OCI-LY7 (cell line): ENCODE measurements at regions not wholly inside any gene's neighbourhood (a gene's known extent, or its start where the extent isn't known, plus 50 kb on each side); places are given as distances from the start of the nearest gene placed in this dataset.

ENCODE experiments used
- BruUV-seq: library from RNA; stranded (reverse); fragments of 400-500 nt; replicated peaks from 2 replicates; lab custom pipeline; 2021; lab: Mats Ljungman, UMichigan
- CTCF ChIA-PET: fragments of 300-600 bp; sonication (Branson Sonifier 250); formaldehyde crosslinking; loops from one replicate; lab custom pipeline; 2022; ENCODE audit warnings: antibody characterized with exemption; ENCODE audit not compliant: unreplicated experiment; lab: Charles Lee
- POLR2A ChIA-PET: fragments of 300-600 bp; sonication (Branson Sonifier 250); formaldehyde crosslinking; loops from one replicate; lab custom pipeline; 2022; ENCODE audit warnings: antibody characterized with exemption; lab: Charles Lee
- DNase-seq: peaks from one replicate; pipeline ENCODE4 v3.0.0-alpha.2; 2015; ENCODE audit warnings: low spot score
- H2AFZ ChIP-seq: fragments of 200-600 bp; sonication (generic), shearing (Covaris generic); 2 replicates; pipeline ENCODE4 v1.6.1; 2014; ENCODE audit warnings: mild to moderate bottlenecking, antibody characterized with exemption, low read length, moderate library complexity
- H3K27ac ChIP-seq: fragments of 200-600 bp; sonication (generic); 2 replicates; pipeline ENCODE4 v1.5.1; 2014; ENCODE audit warnings: mixed run types, low read depth, mild to moderate bottlenecking, moderate library complexity, low read length, inconsistent platforms; ENCODE audit not compliant: poor library complexity, severe bottlenecking
- H3K36me3 ChIP-seq: fragments of 200-600 bp; sonication (generic); 2 replicates; pipeline ENCODE4 v1.6.1; 2014; ENCODE audit warnings: mild to moderate bottlenecking, antibody characterized with exemption, low read length, moderate library complexity, mixed read lengths; ENCODE audit not compliant: insufficient read depth
- H3K4me1 ChIP-seq: fragments of 200-600 bp; sonication (generic); 2 replicates; pipeline ENCODE4 v1.5.1; 2014; ENCODE audit warnings: mild to moderate bottlenecking, low read length; ENCODE audit not compliant: insufficient read depth, poor library complexity, severe bottlenecking
- H3K4me2 ChIP-seq: fragments of 200-600 bp; sonication (generic); 2 replicates; pipeline ENCODE4 v1.6.1; 2014; ENCODE audit warnings: mild to moderate bottlenecking, low read length
- H3K4me3 ChIP-seq: fragments of 200-600 bp; sonication (generic); 2 replicates; pipeline ENCODE4 v1.5.1; 2014; ENCODE audit warnings: mild to moderate bottlenecking, low read depth, low read length; ENCODE audit not compliant: poor library complexity, severe bottlenecking
- H3K79me2 ChIP-seq: fragments of 200-600 bp; sonication (generic); 2 replicates; pipeline ENCODE4 v1.6.1; 2016; ENCODE audit warnings: low read depth, mild to moderate bottlenecking, low read length, moderate library complexity, mixed read lengths; ENCODE audit not compliant: insufficient read depth
- H3K9me2 ChIP-seq: fragments of 200-600 bp; sonication (generic); 2 replicates; pipeline ENCODE4 v1.6.1; 2016; ENCODE audit warnings: mild to moderate bottlenecking, low read length, mixed read lengths; ENCODE audit not compliant: insufficient read depth
- H3K9me3 ChIP-seq: fragments of 200-600 bp; sonication (generic); 2 replicates; pipeline ENCODE4 v1.6.1; 2014; ENCODE audit warnings: mild to moderate bottlenecking, mixed run types, low read length, mixed read lengths
- H4K20me1 ChIP-seq: fragments of 200-600 bp; sonication (generic); 2 replicates; pipeline ENCODE4 v1.6.1; 2014; ENCODE audit warnings: mild to moderate bottlenecking, antibody characterized with exemption, low read length, moderate library complexity, mixed read lengths; ENCODE audit not compliant: insufficient read depth
- EZH2phosphoT487 ChIP-seq: fragments of 200-600 bp; sonication (generic); IDR thresholded peaks from 2 replicates; pipeline ENCODE4 v1.6.1; 2018; ENCODE audit warnings: low read depth, borderline replicate concordance, mild to moderate bottlenecking, mixed run types, antibody characterized with exemption, low read length, moderate library complexity, mixed read lengths
- intact Hi-C: fragments of 100-400 bp; cut with micrococcal nuclease; formaldehyde crosslinking; loops from one replicate; pipeline ENCODE4 v1.10.0; 2022; ENCODE audit not compliant: unreplicated experiment
- TF ChIP-seq, protein P1 (sequence below): fragments of 200-600 bp; sonication (generic); conservative IDR thresholded peaks from 2 replicates; pipeline ENCODE4 v1.5.1; 2014; ENCODE audit warnings: mild to moderate bottlenecking, antibody characterized with exemption, low read length, moderate library complexity, mixed read lengths

DNA sequence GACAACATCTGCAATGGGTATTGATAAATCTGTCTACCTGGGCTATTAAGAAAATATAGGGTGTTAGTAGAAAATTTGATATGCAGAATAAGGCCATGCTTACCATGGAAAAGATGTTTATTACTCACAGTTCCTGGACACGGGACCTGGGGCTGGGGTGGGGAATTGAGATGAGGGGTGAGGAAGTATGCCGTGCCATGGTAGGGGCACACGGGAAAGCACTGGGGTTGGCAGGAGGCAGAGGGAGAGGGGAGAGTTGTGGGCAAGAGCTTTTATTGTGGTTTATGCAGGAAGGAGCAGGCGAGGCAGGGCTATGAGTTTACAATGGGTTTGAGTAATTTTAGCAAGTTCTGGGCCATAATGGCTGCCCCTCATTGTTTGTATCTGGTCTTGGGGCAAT, 493.8 kb downstream of the SIPA1L2 start:
- intact Hi-C loops, result no loop called here
- POLR2A ChIA-PET, result no interaction called here

DNA sequence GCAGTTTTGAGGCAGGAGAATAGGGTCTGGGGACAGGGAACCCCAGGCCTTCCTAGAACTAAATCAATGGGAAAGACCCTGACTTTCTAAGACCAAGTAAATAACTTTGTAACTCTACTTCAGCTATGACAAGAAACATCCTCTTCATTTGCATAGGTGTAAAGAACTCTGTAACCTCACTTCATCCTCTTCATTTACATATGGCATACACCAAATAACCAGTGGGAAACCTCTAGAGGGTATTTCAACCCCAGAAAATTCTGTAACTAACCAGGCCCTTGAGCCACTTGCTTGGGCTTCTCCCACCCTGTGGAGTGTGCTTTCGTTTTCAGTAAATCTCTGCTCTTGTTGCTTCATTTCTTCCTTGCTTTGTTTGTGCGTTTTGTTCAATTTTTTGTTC, 495.6 kb downstream of the SIPA1L2 start:
- H3K36me3 ChIP-seq, result no peaks in the 10 kb centered on the region
- no peaks in the 10 kb centered on the region for H3K9me3 ChIP-seq
- H3K9me2 ChIP-seq, result no peaks in the 10 kb centered on the region
- H3K79me2 ChIP-seq, result no peaks in the 10 kb centered on the region
- BruUV-seq, result no TSS peak
- no peak overlapping the region for H3K4me3 ChIP-seq
- H3K27ac ChIP-seq, result no peak overlapping the region
- TF ChIP-seq, protein P1, sequence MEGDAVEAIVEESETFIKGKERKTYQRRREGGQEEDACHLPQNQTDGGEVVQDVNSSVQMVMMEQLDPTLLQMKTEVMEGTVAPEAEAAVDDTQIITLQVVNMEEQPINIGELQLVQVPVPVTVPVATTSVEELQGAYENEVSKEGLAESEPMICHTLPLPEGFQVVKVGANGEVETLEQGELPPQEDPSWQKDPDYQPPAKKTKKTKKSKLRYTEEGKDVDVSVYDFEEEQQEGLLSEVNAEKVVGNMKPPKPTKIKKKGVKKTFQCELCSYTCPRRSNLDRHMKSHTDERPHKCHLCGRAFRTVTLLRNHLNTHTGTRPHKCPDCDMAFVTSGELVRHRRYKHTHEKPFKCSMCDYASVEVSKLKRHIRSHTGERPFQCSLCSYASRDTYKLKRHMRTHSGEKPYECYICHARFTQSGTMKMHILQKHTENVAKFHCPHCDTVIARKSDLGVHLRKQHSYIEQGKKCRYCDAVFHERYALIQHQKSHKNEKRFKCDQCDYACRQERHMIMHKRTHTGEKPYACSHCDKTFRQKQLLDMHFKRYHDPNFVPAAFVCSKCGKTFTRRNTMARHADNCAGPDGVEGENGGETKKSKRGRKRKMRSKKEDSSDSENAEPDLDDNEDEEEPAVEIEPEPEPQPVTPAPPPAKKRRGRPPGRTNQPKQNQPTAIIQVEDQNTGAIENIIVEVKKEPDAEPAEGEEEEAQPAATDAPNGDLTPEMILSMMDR, result no peak
- no peak for TF ChIP-seq EZH2phosphoT487
- ChIA-PET POLR2A (no interaction called here), CTCF (no interaction called here)
- H2AFZ ChIP-seq, result no peak overlapping the region
- H3K4me2 ChIP-seq, result no peak overlapping the region
- no peaks in the 10 kb centered on the region for H4K20me1 ChIP-seq
- intact Hi-C loops, result no loop called here
- no peaks in the 10 kb centered on the region for H3K4me1 ChIP-seq
- no peak for DNase-seq

More for the DNA sequence above, 493.8 kb downstream of the SIPA1L2 start:
- no peaks in the 10 kb centered on the region for H3K9me3 ChIP-seq
- no peak overlapping the region for H3K4me2 ChIP-seq
- CTCF ChIA-PET, result no interaction called here
- no peak for TF ChIP-seq EZH2phosphoT487
- TF ChIP-seq, protein P1, result no peak
- H3K36me3 ChIP-seq, result no peaks in the 10 kb centered on the region
- DNase-seq, result no peak
- no peaks in the 10 kb centered on the region for H3K79me2 ChIP-seq
- no peak overlapping the region for H2AFZ ChIP-seq
- BruUV-seq, result no TSS peak
- H3K4me3 ChIP-seq, result no peak overlapping the region
- H3K9me2 ChIP-seq, result no peaks in the 10 kb centered on the region
- no peaks in the 10 kb centered on the region for H3K4me1 ChIP-seq
- H4K20me1 ChIP-seq, result no peaks in the 10 kb centered on the region
- H3K27ac ChIP-seq, result no peak overlapping the region

DNA sequence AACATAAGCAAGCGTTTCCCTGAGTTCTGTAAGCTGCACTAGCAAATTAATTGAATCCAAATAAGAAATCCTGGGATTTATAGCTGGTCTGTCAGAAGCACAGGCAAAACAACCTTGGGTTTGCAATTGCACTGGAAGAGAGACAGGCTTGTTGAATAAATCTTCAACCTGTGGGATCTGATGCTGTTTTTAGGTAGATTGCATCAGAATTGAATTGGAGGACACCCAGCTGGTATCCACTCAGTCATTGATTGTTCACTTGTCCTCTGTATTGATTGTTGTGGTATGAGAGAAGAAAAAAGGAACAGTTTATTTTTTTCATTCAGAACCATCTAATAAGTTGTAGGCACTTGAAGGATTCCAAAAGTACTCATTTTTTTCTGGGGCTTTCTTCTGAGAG, 497.4 kb downstream of the SIPA1L2 start:
- Histone ChIP-seq H3K36me3 (no peaks in the 10 kb centered on the region), H3K9me2 (no peaks in the 10 kb centered on the region), H3K79me2 (no peaks in the 10 kb centered on the region), H3K4me3 (no peak overlapping the region), H4K20me1 (no peaks in the 10 kb centered on the region), H3K27ac (no peak overlapping the region), H3K9me3 (no peaks in the 10 kb centered on the region), H3K4me2 (no peak overlapping the region), H2AFZ (no peak overlapping the region), H3K4me1 (no peaks in the 10 kb centered on the region)
- ChIA-PET CTCF (no interaction called here), POLR2A (no interaction called here)
- DNase-seq, result no peak
- BruUV-seq, result no TSS peak
- intact Hi-C loops, result no loop called here
- TF ChIP-seq EZH2phosphoT487, result no peak
- TF ChIP-seq, protein P1, result no peak
